ENCODE measurements at regions not wholly inside any gene's neighbourhood (a gene's known extent, or its start where the extent isn't known, plus 50 kb on each side); places are given as distances from the start of the nearest gene placed in this dataset.

GRCh38 chr6:165205632-165206031 is 103.8 kb downstream of the C6orf118 start:
- DNase-seq: no peak
- Histone ChIP-seq H3K4me1 (peaks cover 4 to 10% of the 10 kb centered on the region in 2 donors), H3K27ac (no peak overlapping the region), H3K36me3 (no peaks in the 10 kb centered on the region), H3K9me3 (no peaks in the 10 kb centered on the region), H3K27me3 (no peaks in the 10 kb centered on the region), H3K4me3 (no peak overlapping the region)
- TF ChIP-seq POLR2A (IDR thresholded peaks at IDR 0.05) (no peak), CTCF (IDR thresholded peaks at IDR 0.05 in 4 of 5, conservative IDR thresholded peaks at IDR 0.05 in 1 of 5) (no peak)
- in situ Hi-C loops (cut with MboI; ENCODE audit: low sequenced_read_pairs in 4 of 4) (no loop called here), intact Hi-C loops (cut with DNase I; ENCODE audit: low total_unique reads) (no loop called here)
- ATAC-seq: no peak

GRCh38 chr6:165204807-165205545 is 104.4 kb downstream of the C6orf118 start:
- H3K4me3 ChIP-seq: no peak overlapping the region
- no peaks in the 10 kb centered on the region for H3K9me3 ChIP-seq
- in situ Hi-C loops (cut with MboI; ENCODE audit: low sequenced_read_pairs in 4 of 4) (no loop called here), intact Hi-C loops (cut with DNase I; ENCODE audit: low total_unique reads) (no loop called here)
- TF ChIP-seq CTCF (IDR thresholded peaks at IDR 0.05 in 4 of 5, conservative IDR thresholded peaks at IDR 0.05 in 1 of 5): no peak
- TF ChIP-seq POLR2A (IDR thresholded peaks at IDR 0.05): no peak
- H3K36me3 ChIP-seq: no peaks in the 10 kb centered on the region
- H3K27ac ChIP-seq: no peak overlapping the region
- no peaks in the 10 kb centered on the region for H3K27me3 ChIP-seq
- no peak for DNase-seq
- peaks cover 4 to 10% of the 10 kb centered on the region in 2 donors for H3K4me1 ChIP-seq
- ATAC-seq: no peak

- intact Hi-C loops (cut with DNase I; ENCODE audit: low total_unique reads): no loop called here
- ATAC-seq (no peak), DNase-seq (no peak)
- H3K9me3 ChIP-seq: peaks cover 0 to 5% (median 0%) of the 10 kb centered on the region in 3 donors
- H3K4me1 ChIP-seq: peaks cover 4 to 6% of the 10 kb centered on the region in 2 donors
- no peak overlapping the region for H3K4me3 ChIP-seq
- H3K27me3 ChIP-seq: no peaks in the 10 kb centered on the region
- in situ Hi-C loops (cut with MboI; ENCODE audit: low sequenced_read_pairs in 4 of 4): no loop called here
- no peaks in the 10 kb centered on the region for H3K36me3 ChIP-seq
- H3K27ac ChIP-seq: no peak overlapping the region
- TF ChIP-seq CTCF (IDR thresholded peaks at IDR 0.05 in 4 of 5, conservative IDR thresholded peaks at IDR 0.05 in 1 of 5) (no peak), POLR2A (IDR thresholded peaks at IDR 0.05) (no peak)
Measured at GRCh38 chr6:165200178-165200577, 109.2 kb downstream of the C6orf118 start.

GRCh38 chr6:165191461-165191860 is 117.9 kb downstream of the C6orf118 start:
- ATAC-seq (no peak), DNase-seq (no peak)
- intact Hi-C loops (cut with DNase I; ENCODE audit: low total_unique reads): no loop called here
- no peak for TF ChIP-seq POLR2A (IDR thresholded peaks at IDR 0.05)
- no peak for TF ChIP-seq CTCF (IDR thresholded peaks at IDR 0.05 in 4 of 5, conservative IDR thresholded peaks at IDR 0.05 in 1 of 5)
- Histone ChIP-seq H3K27ac (no peak overlapping the region), H3K9me3 (peaks cover 0 to 5% (median 3%) of the 10 kb centered on the region in 3 donors), H3K27me3 (no peaks in the 10 kb centered on the region), H3K4me1 (no peaks in the 10 kb centered on the region), H3K36me3 (no peaks in the 10 kb centered on the region), H3K4me3 (no peak overlapping the region)
- in situ Hi-C loops (cut with MboI; ENCODE audit: low sequenced_read_pairs in 4 of 4): no loop called here

Measured in gastrocnemius medialis (tissue), 4 donors.